Activated CD4-positive, alpha-beta T cell treated with anti-CD3 and anti-CD28 coated beads, Interleukin-2, Interleukin-4, amounts not matched to agents 100 ng/mL and 50 ng/mL, durations not matched to agents 16 hours and 8 hours (primary cell): ENCODE measurements at regions not wholly inside any gene's neighbourhood (a gene's known extent, or its start where the extent isn't known, plus 50 kb on each side); places are given as distances from the start of the nearest gene placed in this dataset.

Experiments
- DNase-seq: peaks from one replicate; pipeline ENCODE4 v3.0.0-alpha.2; 2020; ENCODE audit warnings: low spot score

DNA sequence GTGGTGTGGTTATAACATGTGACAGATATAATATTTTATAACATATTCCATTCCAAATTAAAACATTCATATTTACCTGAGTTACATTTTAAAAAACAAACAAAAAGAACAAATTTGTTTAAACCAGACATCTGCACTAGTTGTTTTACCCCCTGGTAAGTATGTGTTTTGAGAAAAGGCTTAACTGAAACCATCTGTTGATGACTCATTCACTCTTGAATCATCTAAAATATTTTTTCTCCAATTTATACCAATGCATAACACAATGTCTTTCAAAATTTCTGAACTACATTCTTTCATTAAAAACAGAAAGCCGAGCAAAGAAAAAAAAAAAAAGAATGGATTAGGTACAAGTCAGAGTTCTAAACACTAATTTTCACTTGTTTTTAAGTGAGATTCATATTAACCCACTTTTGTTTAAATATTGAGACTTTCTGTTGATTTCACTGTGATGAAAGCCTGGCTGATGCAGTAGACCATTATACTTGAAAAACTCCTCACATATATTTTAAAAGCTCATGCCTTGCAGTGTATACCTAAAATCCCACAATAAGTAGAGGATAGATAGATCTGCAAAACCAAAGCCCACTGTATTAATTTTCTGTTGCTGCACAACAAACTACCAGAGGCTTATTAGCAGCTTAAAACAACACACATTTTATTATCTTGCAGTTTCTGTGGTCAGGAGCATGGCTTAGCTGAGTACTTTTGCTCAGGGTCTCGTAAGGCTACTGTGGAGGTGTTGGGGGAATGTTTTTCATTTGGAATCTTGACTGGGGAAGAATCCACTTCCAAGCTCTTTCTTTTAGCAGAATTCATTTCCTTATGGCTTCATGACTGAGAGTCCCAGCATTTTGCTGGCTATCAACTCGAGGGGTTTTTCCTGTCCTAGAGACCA lies 221.5 kb downstream of the PCDH18 start:
- no peak for DNase-seq

DNA sequence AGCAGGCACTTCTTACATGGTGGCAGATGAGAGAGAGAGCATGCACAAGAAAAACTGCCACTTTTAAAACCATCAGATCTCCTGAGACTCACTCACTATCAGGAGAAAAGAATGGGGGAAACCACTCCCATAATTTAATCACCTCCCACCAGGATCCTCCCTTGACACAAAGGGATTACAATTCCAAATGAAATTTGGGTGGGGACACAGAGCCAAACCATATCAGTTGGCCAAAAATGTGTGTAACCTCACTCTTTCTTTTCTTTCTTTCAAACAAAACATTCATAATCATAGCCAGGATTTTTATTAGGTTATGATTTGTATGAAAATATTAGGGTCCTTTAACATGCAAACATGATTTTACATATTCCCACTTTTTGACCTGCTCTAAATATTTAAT lies 222.1 kb downstream of the PCDH18 start:
- no peak for DNase-seq

DNA sequence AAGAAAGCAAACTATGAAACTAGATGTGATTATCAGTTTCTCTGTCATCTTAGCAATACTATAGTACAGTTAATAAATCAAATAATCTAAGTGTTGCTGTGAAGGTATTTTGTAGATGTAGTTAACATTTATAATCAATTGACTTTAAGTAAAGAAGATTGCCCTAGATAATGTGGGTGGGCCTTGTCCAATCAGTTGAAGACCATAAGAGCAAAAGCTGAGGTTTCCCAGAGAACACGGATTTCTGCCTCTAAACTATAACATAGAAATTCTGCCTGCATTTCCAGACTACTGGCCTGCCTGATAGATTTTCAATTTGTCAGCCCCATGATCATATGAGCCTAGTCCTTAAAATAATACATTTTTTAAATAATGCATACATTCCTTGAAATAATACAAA lies 222.9 kb downstream of the PCDH18 start:
- DNase-seq, result no peak

DNA sequence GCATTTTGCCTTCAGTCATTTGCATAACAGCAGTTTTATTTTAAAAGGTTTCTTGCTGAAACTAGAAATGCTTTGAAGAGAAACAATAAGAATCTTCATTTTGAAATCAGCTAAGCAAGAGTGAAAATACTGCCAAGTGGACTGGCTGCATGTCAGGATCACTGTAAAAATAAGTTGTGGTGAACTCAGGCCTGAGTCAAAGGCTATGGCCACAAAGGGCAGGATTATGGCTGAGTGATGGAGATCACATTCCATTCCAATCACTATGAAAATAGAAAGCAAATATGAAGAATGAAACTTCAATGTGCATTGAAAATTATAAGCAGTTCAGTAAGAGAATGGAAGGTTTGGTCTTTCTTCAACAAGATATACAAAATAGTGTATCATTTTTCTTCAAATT lies 224.5 kb downstream of the PCDH18 start:
- DNase-seq, result no peak

DNA sequence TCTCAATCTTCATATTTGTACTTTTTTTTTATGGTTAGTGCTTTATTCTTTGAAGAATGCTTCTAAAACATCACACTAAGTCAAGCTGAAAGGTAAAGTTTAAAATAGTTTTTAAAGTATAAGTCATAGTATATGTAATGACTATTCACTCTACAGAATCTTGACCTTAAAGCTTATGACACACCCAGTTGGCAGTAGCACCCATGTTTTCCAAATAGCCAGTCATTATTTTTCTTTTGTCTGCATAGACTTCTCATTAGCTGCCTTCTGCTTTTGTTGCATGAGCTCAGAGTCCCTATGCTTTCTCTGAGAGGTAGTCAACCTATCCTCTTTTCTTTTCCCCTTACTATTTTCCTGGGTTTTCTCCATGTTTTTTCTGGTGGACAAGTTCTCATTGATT lies 231.5 kb downstream of the PCDH18 start:
- no peak for DNase-seq

DNA sequence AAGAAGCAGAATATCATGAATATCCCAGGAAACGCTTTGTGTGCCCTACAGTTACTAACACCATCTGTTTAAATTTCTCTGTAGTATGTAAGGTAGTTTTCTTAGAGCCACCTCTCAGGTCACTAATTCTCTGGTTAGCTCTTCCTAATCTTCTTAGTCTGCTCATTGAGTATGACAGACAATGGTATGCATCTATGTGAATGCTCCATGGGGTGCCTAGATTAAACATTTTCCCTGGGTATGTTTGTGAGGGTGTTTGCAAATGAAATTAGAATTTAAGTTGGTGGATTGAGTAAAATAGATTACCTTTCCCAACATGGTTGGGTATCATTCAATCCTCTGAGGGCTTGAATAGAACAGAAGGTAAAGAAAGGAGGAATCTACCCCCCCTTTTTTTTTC lies 233.0 kb downstream of the PCDH18 start:
- DNase-seq, result no peak

DNA sequence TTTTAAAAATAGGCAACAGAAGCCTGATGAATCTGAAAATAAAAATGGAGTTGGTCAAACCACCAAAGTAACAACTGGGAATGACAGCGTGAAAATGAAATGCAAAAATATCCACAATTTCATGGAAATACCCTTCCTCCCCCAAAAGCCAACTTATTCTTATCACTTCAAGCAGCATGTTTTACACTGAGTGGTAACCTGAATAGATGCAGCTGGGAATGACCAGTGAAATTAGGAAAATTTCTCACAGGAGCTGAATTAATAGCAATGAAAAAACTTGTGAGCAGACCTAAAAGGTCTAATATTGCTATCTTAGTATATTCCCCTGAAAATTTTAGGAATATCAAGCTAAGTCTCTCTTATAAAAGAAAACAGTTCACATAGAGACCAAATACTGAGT lies 239.0 kb downstream of the PCDH18 start:
- no peak for DNase-seq

DNA sequence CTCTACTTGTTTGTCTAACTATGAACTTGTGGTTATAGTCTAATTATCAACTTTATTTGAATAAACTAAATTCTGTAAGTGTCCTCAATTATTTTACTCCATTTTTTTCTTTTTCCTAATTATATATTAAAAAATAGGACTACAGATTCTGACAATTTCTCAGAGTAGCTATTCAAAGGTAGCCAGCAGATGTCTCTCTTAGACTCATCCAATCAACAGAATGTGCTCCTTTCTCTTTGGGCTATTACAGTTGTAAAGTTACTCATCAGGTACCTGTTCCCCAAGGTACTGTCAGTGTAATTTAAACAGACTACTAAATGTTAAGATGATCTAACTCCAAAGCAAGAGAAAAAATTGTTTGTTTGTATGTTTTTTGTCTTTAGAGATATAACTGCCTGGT lies 248.6 kb downstream of the PCDH18 start:
- no peak for DNase-seq

DNA sequence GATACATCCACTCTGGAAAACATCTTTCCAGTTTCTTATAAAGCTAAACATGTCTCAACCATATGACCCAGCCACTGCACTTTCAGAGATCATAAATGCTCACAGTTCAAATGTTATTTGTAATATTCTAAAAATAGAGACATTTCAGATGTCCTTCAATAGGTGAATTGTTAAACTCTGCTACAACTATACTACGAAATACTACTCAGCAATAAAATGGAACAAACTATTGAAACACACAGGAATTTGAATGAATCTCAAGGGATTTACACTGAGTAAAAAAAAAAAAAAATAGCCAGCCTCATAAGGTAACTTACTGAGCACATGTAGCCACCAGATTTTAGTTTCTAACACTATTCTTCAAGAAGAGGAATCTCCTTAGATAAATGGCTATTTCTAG lies 253.9 kb downstream of the PCDH18 start:
- no peak for DNase-seq

DNA sequence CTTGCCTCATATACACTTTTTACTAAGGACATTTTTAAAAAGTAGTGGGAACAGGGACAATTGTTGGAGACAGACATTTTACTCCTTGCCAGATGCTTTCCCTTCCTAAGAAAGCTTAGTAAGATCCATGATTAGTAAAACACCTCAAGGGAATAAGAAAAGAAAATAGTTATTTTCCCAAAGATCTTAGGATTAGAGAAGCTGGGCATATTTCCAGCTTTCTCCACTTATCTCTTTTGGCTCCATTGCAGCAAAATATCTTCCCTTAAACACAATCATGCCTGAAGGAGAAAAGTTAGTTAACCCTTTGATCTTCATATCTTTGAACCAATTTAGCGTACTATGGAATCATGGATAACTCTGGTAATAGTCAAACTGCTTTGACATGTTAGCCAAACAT lies 257.9 kb downstream of the PCDH18 start:
- no peak for DNase-seq

DNA sequence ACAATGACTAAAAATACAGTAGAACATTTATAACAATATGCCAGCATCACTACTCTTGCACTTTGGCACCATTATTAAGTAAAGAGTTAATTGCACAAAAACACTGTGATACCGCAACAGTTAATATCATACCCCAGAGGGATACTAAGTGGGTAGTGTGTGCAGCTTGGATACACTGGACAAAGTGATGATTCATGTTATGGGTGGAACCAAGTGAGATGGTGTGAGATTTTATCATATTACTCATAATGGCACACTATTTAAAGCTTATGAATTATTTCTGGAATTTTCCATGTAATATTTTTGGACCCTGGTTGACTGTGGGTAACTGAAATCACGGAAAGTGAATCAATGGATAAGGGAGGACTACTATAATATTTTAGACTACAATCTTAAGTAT lies 265.3 kb downstream of the PCDH18 start:
- DNase-seq, result no peak

DNA sequence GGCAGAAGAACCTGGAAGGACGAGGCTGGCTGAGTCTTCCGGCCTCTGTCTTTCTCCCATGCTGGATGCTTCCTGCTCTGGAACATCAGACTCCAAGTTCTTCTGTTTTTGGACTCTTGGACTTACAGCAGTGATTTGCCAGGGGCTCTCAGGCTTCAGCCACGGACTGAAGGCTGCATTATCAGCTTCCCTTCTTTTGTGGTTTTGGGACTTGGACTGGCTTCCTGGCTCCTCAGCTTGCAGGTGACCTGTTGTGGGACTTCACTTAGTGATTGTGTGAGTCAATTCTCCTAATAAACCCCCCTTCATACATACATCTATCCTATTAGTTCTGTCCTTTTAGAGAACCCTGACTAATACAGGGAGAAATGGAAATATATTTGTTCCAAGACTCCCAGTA lies 265.8 kb downstream of the PCDH18 start:
- no peak for DNase-seq

DNA sequence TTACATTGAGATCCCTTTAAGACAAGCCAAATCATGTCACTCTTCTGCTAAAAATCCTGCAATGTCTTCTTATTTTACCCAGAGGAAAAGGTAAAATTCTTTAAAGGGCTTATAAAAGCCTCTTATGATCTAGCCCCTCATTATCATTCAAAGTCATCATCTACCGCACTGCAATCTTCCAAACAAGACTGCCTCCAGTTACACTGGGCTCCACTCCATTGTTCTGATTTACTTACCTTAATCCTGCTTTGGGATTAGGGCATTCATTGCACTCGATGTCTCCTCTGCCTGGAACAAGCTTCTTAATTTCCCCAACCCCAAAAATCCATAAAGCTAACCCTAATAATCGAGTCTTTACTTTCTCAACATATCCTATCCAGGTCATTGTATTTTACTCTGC lies 269.1 kb downstream of the PCDH18 start:
- DNase-seq, result no peak

DNA sequence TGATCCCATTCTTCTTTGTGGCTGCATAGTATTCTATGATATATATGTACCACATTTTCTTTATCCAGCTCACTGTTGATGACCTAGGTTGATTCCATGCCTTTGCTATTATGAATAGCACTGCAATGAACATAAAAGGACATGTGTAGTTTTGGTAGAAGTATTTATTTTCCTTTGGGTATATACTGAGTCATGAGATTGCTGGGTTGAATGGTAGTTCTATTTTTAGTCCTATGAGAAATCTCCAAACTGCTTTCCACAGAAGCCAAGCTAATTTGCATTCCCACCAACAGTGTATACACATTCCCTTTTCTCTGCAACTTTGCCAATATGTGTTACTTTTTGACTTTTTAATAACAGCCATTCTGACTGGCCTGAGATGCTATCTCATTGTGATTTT lies 278.3 kb downstream of the PCDH18 start:
- no peak for DNase-seq

DNA sequence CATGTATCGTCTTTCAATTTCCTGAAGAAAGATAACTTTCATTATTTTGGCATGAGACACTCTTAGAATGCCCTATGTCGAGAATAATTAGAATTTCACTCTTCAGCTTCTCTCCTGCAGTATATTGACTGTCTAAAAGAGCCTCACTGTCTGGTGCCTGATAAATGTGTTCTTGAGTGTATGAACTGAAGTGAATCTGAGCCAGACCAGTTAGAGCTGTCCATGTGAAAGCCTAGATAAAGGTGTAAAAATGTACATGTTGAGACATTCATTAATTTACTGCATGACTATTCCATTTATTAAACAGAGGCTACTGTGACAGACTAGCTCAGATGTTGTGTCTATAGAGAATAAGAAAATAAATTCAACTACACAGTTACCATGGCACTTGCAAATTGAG lies 283.2 kb downstream of the PCDH18 start:
- no peak for DNase-seq

DNA sequence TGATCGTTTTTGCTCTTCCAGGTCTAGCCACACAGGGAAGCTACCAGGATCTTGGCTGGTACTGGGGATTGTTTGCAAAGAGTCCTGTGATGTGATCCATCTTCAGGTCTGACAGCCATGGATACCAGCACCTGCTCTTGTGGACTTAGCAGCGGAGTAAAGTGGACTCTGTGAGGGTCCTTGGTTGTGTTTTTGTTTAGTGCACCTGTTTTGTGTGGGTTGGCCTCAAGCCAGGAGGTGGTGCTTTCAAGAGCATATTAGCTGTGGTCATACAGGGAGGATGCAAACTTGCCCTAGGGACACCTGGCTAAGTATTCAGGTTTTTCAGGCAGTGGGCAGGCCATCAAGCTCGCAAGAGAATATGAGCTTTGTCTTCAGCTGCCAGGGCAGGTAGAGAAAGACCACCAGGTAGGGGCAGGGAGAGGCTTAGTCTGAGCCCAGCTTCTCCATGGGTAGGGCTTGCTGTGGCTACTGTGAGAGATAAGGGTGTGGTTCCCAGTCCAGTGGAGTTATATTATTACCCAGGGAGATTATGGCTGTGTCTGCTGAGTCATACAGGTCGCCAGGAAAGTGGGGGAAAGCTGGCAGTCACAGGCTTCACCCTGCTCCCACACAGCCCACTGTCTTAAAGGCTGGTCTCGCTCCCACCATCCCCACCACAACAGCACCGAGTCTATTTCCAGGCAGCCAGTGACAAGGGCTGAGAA lies 293.7 kb downstream of the PCDH18 start:
- DNase-seq, result no peak

DNA sequence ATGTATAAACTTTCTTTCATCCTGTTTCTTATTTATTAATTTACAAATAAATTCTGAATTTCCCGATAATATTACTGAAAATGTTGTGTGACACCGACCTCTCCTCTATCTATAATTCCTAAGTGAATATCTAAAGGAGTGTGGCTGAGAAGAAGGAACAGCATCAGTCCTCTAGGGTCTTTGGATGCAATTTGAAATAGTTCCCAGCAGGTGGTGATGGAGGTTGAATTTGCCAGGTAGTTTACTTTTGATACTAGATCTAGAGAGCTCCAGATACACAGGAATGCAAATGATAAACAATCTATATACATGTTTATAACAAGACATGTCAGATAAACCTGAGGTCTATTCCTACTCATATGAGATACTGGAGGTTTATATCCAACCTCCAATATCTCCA lies 305.4 kb downstream of the PCDH18 start:
- DNase-seq, result no peak

DNA sequence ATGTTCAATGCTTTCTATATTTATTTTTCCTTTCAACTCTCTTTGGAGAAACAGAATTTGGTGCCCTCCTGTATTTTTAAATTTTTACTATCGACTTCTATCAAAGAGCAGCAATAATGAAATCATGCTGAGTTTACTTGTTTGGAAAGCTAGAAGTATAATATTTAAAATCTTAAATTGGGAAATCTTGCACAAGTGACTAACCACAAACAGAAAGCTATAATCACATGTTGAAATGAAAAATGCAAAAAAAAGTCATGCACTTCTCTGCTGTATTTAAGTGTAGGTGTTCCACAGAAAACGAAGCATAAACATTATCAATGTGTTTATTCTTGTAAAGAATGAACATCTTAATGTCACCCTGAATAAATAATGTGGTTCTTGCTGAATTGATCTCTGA lies 306.1 kb downstream of the PCDH18 start:
- no peak for DNase-seq

DNA sequence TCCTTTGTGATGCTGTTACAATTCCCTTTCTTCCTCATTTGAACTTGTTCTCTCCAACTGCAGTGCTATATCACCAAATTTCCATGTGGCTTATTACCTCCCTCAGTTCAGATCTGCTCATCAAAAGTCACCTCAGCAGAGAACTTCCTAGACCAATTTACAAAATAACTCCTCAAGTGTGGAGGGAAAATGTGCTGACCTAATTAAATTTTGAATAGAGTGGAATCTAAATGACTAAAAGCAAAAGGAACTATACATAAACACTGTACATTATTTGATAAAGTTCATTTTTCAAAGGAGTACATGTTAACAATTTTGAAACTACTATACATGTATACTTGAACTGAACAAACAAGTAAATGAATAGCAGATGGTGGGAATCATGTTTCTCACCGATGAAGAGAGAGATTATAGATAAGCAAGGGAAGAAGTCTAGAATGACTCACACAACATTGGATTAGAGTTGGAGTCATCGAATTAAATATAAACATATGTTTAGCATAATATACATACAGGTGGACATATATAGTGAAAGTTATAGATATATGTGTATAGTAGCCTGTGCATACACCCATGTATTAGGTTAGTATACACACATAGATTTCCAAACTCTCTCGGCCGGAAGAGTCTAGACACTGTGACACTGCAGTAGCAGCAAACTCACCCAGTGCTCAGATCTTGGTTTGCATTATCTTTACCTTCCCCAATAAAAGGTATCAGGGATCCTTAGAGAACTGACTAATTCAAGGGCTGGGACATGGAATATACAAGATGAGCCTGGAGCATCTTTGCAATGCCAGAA lies 318.7 kb downstream of the PCDH18 start:
- no peak for DNase-seq

DNA sequence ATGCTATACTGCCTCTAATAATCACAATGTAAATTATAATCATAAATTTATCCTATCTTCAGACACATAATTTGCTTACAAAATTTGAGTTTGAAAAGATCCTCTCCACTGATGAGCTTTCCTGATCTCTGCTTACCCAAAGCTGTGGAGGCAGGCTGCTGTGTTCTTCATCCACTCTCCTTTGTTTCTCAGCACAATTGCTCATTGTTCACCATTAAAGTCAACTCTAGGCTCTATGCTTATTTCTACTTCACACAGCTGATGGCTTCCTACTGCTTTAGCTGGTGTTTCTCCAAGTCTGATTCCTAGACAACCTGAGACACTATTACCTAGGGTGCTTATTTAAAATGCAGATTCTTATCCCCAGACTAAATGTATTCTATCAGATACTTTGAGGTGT lies 319.7 kb downstream of the PCDH18 start:
- DNase-seq, result no peak

DNA sequence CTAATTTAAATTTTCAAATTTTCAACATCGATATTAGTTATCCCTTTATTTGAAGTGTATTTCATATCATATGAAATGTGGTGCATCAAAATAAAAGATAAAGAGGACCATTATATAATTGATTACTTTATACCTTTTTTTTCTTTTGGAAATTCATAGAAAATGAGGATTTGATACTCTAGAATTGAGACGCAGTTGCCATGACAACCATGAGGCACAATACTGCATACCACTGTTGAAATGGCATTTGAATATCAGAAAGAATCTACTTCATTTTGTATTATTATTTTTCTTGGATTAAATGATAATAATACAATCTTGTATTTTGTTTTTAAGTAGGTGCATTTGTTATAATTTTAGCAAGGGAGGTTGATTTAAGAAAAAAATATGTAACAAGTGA lies 323.1 kb downstream of the PCDH18 start:
- no peak for DNase-seq

DNA sequence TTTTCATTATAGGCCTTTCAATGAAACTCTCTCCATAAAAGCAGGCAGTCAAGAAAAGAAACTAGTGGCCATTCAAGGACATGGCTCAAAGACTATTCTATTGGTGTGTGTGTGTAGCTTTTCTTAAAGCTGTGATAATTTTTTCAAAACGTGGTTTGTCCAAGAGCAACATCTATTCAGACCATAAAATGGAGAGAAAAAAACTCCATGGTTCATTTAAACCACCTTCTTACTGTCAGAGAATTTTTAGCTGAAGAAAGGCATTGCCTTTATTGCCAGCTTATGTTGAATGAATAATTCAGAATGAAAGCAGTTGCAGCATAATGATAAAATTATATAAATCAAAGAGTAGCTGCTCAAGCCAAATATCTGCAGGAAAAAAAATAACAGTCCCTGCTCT lies 325.5 kb downstream of the PCDH18 start:
- no peak for DNase-seq

DNA sequence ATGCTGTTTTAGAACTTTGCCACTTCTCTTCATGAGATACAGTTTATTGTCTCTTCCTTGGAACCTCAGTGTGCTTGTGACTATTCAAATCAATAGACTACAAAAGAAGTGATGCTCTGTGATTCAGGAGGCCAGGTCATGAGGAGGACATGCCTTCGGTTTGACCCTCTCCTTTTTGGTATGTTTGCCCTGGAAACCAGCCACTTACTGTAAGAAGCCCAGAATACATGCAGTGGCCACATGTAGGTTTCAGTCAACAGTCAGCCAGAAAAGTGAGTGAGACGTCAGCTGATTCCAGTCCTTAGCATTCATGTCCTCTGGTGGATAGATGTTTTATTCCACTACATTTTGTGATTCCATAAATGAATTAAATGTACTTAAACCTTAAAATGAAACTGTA lies 328.7 kb downstream of the PCDH18 start:
- DNase-seq, result no peak
